Activated CD4-positive, alpha-beta T cell treated with anti-CD3 and anti-CD28 coated beads, Interleukin-2, Interleukin-4, amounts not matched to agents 100 ng/mL and 50 ng/mL, durations not matched to agents 16 hours and 8 hours (primary cell): ENCODE measurements at regions not wholly inside any gene's neighbourhood (a gene's known extent, or its start where the extent isn't known, plus 50 kb on each side); places are given as distances from the start of the nearest gene placed in this dataset.

Experiments used
- DNase-seq: peaks from one replicate; pipeline ENCODE4 v3.0.0-alpha.2; 2020; ENCODE audit warnings: low spot score

DNA sequence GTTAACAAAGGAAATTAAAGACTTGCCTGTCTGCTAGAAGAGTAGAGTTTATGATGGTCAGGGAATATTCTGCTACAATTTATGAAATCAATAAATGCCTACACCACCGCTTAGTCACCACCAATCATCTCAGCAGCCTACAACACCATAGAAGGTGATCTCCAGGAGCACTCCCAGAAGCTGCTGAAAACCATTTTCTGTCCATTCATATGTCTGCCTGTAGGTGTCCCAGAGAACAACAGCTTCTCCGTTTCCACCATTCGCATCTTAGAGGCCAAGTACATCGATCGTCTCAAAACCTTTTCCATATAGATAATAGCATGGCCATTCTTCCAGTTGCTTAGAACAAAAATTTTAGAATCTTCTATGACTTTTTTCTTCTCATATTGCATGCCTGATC is 303.4 kb downstream of the KCNC2 start:
- DNase-seq, result no peak

DNA sequence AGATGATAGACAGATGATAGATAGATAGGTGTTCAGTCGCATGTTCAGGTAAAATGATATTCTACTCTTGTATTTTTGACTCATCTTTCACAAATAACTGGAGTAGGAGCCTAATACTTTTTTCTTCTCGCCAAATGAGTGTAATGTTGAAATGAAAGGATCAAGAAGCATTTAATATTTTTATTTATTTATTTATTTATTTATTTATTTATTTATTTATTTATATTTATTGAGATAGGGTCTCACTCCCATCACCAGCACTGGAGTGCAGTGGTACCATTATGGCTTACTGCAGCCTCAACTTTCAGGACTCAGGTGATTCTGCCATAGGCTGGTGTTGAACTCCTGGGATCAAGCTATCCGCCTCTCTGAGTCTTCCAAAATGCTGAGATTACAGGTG is 298.8 kb downstream of the KCNC2 start:
- DNase-seq, result no peak

DNA sequence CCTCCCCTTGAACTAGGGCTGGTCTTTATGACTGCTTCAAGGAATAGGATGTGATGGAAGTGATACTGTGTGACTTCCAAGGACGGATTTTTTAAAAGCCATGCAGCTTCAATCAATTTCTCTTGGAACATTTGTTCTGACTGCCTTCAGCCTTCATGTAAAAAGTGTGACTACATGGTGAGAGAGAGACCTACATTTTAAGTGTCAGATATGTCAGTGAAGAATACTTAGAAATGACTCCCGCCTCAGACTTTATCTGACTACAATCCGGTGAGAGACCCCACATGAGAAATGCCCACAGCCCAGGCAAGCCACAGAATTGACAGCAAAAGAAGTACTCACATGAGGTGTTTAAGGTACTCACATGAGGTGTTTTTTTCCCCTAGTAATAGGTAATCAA is 295.3 kb downstream of the KCNC2 start:
- DNase-seq, result no peak

DNA sequence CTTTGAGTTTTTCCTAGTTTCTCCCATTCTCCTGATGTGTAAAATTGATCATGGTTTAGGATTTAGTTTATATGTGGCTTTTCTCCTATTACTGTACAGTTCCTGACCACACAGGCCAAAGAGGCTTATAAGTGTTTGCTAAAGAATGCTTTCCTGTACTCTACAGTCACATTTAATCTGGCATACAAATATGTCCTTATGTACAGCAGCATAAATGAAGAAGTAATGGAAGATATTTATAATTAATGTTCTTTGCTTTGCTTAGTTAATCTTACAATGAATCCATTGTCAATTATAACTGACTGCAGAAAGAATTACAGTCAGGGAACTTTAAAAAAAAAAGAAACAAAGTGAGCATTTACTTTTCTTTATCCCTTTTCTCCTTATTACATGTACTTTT is 293.9 kb downstream of the KCNC2 start:
- no peak for DNase-seq

- no peak for DNase-seq
Measured at GRCh38 chr12:74917743-74918142, 291.9 kb downstream of the KCNC2 start.

- DNase-seq, result no peak
Measured at GRCh38 chr12:74918291-74918690, 291.3 kb downstream of the KCNC2 start.

DNA sequence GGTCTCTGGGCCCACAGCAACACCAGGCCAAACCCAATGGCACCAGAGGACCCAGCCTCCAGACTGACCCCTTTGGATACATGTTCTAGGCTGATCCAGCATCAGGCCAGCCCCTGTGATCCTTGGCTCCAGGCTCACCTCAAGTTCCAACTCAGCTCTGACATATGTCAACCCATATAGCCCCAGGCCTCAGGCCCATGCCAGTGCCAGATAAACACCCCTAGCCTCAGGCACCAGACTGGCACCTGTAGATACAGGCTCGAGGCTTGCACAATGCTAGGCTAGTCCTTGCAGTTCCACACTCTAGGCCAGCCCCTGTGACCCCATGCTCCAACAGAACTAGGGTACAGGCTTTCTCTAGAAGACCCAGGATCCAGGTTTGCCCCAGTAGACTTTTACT is 287.5 kb downstream of the KCNC2 start:
- no peak for DNase-seq

- no peak for DNase-seq
Measured at GRCh38 chr12:74922642-74923041, 287.0 kb downstream of the KCNC2 start.

- no peak for DNase-seq
Measured at GRCh38 chr12:74941670-74942069, 268.0 kb downstream of the KCNC2 start.

- no peak for DNase-seq
Measured at GRCh38 chr12:74945771-74946198, 263.9 kb downstream of the KCNC2 start.

DNA sequence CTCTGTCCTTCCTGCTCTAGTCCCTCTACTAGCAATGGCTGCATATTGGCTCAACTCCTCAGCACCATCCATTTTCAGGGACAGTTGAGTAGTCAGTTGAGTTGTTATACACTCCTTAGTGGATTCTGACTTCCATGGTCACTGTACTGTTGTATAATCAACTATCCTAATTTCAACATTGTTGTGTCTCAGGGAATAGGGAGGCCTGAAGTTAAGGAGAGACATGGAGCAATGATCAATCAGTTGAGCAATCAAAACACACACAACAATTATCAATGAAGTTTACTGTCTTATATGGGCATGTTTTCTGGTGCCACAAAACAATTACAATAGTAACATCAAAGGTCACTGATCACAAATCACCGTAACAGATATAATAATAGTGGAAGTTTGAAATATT is 255.9 kb downstream of the KCNC2 start:
- DNase-seq, result no peak

DNA sequence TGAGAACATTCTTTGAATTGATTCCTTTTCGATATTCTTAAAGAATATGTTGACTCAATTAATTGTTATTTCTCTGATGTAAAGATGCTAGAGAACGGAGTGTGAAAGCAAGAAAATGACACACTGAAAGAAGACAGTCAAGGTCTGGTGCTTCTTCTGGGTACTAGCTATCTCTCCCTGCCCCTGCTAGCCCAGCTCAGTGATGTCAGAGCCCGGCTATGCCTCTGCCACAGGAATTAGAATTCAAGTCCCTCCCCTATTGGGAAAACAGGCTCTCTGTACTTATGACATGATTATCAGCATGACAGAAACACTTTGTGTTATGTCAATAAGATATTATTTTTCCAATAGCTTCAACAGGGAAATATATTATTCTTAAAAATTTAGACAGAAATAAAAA is 252.4 kb downstream of the KCNC2 start:
- DNase-seq, result no peak

DNA sequence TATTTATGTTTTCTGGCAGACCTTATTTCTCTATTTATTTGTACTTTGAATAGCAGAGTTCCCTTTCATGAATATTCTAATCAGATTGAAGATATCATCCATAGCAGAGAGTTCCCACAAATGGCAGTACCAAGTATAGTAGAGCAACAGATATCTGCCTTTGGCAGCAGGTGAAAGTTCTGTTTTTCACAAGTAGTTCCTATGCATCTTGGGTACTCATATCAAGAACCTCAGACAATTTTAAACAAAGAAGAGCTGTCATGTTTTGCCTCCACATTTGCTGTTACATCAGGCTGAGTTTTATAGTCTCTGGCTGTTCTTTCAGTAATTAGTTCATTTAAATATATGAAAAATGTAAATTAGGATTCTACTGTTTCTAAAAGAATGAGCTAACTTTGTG is 252.0 kb downstream of the KCNC2 start:
- no peak for DNase-seq

GRCh38 chr12:74959657-74960056 is 250.0 kb downstream of the KCNC2 start:
- DNase-seq, result no peak

DNA sequence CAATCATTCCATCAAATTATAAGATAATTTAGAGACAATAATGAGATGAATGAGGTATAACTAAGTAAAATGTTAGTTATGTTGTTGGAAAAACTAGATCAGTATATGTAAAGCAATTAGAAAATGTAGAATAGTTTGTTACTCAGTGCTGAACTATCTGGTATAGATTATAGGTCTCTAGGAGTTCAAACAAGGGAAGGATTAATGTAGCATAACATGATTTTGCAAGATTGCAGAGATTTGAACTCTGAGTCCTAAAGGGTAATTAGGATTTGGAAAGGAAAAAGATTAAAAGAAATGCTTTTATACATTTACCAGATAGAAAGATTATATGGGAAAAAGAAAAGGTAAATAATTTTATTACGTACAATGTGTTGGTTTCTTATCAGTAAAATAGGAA is 246.3 kb downstream of the KCNC2 start:
- no peak for DNase-seq

- DNase-seq, result no peak
Measured at GRCh38 chr12:74963867-74964331, 245.7 kb downstream of the KCNC2 start.

GRCh38 chr12:74964390-74964789 is 245.2 kb downstream of the KCNC2 start:
- DNase-seq, result no peak

GRCh38 chr12:74971201-74971600 is 238.4 kb downstream of the KCNC2 start:
- no peak for DNase-seq

DNA sequence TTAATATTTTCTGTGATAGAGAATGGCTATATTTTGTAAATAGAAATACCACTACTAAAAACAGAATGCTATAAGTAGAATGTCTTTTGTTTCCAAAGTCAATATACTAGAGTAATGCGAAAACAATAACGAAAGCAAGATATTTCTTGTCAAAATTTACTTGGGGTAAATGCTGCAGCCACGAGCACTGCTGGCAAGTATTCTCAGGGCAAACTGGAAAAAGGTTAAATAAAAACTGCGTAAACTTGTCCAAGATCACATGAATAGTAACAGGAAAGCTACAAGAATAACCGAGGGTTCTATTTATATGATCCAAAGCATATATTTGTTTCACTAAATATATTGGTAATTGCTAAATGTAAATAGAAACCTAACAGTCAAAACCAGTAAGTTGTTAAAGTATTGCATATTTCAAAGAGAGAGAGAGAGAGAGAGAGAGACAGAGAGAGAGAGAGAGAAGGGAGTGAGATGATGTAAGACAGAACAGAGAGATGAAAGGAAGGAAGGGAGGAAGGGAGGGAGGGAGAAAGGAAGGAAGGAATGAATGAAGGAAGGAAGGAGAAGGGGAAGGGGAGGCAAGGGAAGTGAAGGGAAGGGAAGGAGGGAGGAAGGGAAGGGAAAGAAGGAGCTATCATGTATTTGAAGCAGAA is 231.7 kb downstream of the KCNC2 start:
- DNase-seq, result no peak

- DNase-seq, result no peak
Measured at GRCh38 chr12:74980510-74980909, 229.1 kb downstream of the KCNC2 start.

- no peak for DNase-seq
Measured at GRCh38 chr12:74981541-74981940, 228.1 kb downstream of the KCNC2 start.

DNA sequence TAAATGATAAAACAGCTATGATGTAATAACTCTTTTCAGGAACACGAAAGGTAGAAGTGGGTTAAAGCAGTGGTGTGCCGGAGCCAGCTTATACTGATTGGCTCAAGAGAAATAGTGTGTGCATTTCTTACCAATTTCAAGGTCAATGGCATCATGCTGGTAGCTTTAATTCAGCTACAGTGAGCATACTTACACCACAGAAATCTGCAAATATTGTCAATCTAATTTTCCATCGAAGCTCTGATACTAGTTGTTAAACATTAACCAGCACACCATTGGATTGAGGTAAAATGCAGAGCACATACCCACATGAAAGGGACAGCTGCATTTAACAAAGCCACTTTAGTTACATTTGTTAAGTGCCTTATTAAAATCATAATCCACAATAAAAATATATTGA is 225.7 kb downstream of the KCNC2 start:
- no peak for DNase-seq

- no peak for DNase-seq
Measured at GRCh38 chr12:74984631-74985030, 225.0 kb downstream of the KCNC2 start.

GRCh38 chr12:74985293-74985985 is 224.2 kb downstream of the KCNC2 start:
- DNase-seq, result no peak
